HG02678 (cell line): ENCODE measurements at regions not wholly inside any gene's neighbourhood (a gene's known extent, or its start where the extent isn't known, plus 50 kb on each side); places are given as distances from the start of the nearest gene placed in this dataset.
"Not testable (repeated sequence)": the region's sequence is repeated elsewhere in the genome, so short reads cannot be mapped to it uniquely, and the experiment has no call there.

ENCODE experiments used
- ATAC-seq: cut with Tn5 transposase; IDR thresholded peaks from one replicate; pipeline ENCODE4 v1.9.1; 2021; ENCODE audit warnings: mild to moderate bottlenecking, moderate library complexity; ENCODE audit not compliant: unreplicated experiment

DNA sequence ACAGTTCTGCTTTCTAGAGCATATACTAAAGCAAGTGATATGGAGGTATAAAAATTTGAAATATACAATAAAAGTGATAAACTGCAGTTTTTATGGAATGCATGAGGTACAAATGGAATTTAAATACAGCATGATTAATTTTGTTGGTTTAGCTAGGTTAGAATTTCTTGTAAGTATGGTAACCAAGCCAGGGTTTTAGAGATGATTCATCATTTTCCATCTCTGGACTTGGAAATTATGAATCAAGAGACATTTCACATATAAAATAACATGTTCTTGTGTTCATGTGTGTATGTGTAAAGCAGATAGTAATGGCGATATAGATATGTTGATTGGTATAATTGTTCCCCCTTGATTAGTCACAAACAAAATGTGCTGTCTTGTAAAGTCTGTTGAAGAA is 1219.8 kb downstream of the CDH8 start:
- ATAC-seq, result no peak

DNA sequence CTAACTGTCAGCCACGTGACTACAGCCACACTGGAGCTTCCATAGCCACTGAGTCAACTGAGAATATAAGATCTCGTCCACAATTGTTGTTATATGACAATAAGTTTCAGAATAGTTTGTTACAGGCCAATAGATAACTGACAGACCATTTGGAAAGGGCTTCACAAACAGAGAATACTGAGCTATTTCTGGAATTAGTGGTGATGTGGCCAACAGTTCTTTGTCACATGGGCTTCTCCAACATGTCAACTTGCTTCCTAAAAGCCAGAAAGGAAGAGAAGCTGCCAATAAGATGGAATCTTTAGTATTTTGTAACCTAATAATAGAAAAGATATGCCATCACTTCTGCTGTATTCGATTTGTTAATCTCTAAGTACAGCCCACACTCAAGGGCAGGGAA is 1220.4 kb downstream of the CDH8 start:
- no peak for ATAC-seq

DNA sequence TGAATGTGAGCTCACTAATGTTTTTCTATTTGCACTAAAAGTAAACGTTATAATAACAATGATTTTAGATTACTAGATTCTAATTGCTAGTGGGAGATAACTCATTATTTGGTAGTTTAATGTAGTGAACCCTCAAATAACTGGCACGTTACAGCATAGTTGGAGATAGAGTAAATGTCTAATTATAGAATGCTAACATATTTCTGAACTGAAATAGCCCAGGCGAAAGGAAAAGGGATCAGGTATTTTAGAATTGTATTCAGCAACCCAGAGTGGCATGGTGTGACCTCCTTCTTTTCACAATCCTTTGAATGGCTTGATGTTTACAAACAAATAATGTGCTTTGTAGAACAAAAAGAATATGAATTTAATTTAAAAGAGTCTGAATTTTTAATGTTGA is 1221.2 kb downstream of the CDH8 start:
- ATAC-seq, result no peak

DNA sequence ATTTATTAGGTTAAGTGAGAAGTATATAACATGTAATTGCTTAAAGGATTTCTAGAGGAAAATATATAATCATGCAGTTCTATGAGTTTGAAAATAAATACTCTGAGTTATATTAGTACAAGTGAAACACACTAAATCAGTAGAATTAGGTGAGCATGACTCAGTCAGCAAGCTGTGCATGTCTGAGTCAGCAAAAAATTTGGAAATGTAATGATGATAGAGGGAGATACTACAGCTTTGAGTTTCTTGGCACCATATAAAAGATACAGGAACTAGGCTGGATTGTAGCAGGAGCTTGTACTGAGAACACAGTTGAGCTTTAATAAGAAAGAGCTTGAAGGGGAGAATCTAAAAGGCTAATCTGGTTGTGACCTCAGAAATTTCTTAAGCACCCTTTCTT is 1224.6 kb downstream of the CDH8 start:
- ATAC-seq, result no peak

DNA sequence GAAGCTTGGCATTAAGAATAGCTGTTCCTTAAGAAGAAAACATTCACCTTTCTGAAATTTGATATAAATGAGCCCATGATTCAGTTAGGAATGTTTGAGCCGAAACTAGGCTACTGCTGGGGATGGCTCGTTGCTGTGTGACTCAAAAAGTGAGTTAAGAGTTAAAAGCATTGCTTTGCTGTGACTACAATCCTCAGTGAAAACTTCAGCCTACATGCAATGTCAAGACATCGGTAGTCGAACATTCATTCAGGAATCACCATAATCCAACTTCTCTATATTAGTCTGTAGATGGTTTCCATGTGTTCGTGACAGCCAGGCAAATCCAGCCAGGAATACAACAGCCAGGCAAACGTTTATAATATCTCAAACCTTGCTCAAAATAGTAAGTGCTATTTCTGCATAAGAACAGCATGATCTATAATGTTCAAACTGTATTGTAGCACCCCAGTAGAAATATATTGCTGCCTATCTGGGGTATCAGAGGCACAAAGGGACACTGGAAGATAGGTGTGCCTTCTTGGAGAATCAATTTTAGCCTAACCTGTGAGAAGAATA is 1225.1 kb downstream of the CDH8 start:
- no peak for ATAC-seq

DNA sequence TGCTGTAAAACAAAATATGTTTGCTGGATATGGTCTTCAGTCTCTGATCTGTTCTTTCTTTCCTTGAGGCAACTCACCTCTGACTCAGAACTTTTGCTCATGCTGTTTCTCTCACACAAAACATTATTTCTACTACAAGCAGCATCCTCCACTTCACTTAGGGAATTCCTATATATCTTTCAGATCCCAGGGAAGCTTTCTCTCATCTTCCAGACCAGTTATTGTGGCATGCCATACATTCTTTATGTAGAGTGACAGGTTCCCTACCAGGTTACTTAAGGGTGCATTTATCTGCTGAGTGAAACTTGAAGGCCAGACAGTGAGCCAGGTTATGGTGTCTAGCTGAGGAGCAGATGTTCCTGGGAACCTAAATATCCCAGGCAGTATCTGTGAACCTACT is 1226.0 kb downstream of the CDH8 start:
- ATAC-seq, result no peak

DNA sequence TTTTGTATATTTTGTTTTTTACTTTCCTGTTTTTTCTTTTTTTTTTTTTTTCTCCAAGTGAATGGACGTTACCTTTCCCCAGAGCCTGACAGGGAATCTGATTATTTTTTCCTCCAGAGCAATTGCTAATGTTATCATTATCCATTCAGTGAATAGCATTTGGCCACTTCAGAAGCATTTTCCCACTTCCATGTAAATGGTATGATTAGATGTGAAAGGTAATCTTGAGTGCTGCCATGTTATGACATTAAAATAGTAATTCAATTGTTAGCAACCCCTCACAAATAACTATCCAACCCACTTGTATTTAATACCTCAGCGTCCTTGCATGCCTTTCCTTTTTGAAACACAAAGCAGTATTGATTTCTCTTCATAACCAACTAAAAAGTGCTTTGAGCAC is 1243.8 kb downstream of the CDH8 start:
- no peak for ATAC-seq

DNA sequence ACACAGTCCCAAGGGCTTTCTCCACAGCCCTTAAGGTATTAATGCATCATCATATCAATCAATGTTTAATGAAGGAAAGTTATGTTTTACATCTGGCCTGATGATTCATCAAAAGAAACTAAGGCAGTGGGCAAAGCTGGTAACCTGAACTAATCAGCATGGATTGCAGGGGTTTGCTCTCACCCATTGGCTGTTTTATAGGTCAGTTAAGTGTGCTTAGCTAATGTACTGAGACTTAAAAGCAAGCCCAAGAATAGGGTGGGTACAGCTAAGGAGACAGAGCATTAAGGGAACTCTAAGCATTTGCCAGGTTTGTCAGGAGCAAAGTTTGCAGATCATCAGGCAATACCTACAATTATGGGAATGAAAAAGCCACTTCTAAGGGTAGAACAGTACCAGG is 1247.6 kb downstream of the CDH8 start:
- no peak for ATAC-seq

DNA sequence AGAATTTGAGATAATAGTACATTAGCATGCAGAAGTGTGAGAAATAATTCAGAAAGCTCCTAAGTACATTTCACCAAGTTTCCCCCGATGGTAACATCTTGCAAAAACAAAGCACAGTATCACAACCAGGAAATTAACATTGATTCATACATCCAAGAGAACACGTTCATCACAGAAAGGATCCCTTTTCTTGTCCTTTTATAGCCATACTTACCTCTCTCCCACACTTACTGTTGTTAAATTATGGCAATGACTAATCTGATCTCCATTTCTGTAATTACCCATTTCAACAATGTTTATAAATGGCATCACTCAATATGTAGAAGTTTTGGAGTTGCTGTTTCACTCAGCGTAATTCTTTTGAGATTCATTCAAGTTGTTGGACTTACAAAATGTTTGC is 1260.0 kb downstream of the CDH8 start:
- no peak for ATAC-seq

DNA sequence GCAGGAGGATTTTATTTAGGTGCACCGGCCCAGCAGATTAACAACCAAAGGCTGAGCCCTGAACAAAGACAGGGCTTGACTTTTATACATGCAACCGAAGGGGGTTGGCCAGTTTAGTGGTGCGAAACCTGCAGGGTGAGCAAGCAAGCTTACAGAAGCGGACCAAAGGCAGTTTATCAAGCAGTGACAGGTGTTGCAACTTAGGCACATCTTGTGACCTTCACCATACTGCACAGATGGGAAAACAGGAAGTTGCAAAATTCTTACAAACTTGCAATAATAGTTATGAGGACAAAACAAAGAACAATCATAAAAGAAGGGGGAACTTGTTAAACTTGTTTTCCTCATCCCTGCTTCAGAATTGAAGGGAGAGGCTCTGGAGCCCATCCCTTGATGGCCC is 1265.1 kb downstream of the CDH8 start:
- ATAC-seq, result no peak

DNA sequence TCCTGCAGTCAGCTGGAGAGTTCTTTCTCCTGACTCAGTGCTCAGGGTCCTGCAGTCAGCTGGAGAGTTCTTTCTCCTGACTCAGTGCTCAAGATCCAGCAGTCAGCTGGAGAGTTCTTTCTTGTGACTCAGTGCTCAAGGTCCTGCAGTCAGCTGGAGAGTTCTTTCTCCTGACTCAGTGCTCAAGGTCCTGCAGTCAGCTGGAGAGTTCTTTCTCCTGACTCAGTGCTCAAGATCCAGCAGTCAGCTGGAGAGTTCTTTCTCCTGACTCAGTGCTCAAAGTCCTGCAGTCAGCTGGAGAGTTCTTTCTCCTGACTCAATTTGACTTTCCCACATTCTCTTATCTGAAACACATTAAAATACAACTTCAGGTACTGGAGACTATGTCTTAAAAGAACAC is 1265.9 kb downstream of the CDH8 start:
- ATAC-seq, result not testable (repeated sequence)

DNA sequence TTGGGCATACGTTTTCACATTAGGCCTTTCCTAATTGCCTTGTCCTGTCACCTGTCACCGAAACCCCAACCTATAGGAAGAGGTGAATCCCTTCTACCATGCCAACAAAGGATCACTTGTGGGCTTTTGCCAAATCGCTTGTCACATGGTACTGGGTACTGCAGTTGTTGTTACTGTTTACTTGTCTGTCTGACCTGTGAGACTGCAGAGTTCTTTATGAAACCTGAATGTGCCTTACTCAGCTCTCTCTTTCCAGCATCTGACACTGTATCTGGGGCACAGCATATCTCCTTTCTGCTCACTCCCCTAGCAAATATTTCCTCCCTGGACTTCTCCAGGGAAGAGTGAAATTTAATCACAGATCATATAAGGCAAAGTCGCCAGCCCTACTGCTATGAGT is 1272.4 kb downstream of the CDH8 start:
- no peak for ATAC-seq

DNA sequence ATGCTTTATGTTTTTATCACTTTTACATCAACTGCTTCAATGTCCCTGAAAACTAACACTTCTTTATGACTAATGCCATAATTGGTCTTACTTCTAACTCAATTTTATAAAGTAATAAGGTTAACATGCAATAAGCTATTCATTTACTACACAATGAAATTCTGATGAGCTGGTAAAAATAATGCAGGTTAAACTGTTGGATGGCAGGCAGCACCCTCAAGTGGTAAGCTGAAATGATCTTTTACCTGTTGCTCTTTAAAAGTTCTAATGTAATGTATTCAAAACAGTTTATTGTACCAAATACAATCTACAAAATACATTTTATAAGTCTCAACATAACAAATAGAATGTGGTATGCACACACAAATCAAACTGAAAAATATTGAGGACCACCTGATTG is 1280.3 kb downstream of the CDH8 start:
- no peak for ATAC-seq

DNA sequence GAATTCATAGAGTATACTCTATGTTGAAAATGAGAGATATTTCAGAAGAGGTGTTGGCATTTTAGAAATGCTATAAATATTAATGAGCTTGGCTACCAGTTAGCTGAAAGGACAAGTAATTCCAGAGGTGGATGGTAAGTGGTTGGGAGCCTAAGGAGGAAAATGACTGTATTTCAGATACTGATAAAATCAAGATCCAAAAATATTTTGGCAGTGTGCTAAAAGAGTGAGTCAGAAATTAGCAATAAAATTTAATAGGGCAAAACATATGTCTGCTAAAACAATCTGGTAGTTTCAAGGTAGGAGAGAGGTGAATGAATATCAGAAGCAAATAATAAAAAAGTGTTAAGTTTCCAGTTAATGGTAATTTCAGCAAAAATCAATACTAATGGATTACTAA is 1287.9 kb downstream of the CDH8 start:
- ATAC-seq, result no peak

DNA sequence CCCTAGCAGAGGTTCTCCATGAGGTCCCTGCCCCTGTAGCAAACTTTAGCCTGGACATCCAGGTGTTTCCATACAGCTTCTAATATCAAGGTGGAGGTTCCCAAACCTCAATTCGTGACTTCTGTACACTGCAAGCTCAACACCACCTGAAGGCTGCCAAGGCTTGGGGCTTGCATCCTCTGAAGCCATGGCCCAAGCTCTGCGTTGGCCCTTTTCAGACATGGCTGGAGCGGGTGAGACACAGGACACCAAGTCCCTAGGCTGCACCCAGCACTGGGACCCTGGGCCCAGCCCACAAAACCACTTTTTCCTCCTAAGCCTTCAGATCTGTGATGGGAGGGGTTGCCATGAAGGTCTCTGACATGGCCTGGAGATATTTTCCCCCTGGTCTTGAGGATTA is 1292.0 kb downstream of the CDH8 start:
- ATAC-seq, result no peak

DNA sequence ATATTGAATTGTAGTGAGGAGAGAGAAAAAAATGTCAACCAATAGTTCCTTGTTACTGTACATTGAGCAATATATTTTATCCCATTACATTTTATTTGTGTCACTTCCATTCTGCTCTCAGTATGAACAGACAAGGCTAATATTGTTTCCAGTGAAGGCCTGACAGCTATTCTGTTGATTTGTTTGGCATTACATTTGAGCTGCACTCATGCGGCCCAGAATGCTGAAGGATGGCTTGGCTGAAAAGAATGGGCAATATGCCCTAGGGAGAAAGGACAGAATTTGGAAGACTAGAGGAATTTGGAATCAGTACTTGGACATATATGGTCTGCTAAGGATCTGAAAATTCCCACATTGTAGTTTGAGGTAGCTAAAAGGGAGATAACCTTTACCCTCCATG is 1294.4 kb downstream of the CDH8 start:
- no peak for ATAC-seq

DNA sequence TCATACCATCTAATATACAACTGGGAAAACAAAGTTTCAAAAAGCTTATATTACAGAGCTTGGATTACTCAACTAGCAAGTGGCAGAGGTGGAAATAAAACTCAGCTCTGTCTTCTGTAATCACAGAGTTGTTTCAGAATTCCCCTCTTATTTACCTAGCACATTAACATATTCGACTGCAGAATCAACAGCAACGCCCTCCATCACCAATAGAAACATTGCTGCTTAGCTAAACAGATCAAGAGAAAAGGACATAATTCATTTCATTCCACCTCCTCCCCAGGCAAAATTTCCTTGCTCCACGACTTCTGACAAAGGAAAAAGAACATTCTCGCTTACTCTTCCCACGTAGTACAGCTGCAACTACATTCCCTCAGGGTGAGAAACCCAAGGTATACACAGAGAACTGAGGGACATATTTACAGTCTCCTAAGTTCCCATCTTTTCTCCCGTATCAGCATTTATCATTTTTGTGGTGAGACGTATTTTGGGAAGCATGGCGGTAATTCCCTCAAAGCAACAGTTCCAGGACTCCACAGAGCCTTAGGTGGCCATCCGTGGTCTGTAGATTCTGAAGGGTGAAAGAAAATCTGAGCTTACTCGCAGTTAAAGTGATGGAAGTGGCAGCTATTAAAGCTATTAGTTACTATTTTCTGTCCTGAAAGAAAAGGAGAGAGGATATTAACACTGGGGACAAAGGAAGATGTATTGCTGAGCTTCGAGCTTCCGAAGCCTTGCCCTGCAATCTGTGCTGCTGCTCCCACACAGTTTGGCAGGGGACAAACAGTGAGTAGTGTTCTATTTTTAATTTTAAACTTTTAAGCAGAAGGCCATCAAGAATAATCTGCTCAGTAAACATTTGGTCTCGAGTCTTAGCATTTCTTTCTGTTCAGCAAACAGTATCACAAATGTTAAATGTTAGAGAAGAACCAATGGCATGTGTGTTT is 1296.2 kb downstream of the CDH8 start:
- no peak for ATAC-seq

DNA sequence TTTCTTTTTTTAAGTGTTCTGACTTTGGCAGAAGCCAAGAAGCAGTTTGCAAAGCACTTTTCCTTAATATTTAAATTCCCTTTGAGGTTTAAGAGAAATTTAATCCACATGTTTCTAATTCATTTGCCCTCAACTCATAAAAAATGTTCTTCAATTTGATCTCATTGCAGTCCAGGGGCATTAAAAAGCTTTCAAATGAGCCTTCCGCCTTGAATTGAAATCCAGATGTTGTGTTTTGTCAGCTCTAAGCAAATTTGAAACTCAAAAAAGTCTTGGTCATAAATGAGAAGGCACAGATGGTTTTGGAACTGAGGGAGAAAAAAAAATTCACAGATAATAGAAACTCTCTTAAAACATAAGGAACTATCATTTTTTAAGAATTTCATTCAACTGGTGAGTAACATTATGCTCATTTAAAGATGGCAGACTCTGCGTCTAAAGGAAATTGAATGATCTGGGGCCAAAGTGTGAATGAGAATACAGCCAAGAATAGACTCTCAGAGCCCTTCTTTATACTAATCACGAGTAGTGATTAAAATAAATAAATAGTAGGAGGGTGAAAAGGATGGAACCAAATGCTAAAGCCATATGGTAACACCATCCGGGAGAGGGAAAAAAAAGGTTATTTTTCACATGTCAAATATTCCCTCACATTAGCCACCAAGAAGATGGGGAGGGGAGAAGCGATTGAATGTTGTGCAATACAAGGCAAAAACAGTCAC is 1304.7 kb downstream of the CDH8 start:
- ATAC-seq, result no peak

DNA sequence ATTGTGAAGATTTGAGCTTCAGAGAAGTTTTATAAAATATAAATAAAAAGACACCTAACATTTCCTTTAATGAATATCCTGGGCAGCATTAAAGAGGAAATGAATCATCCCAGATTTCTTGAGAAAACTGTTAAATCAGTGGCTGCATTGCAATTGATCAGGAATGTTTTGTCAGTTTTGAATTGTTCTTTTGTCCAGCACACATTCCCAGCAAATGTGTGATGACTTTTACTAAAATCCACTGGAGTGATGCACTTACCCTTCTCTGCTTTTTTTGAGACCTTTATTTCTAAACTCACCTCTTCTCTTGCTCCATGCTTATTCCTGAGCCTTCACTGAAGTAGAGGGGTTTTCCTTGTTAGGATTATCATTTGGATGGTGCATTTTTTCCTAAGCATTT is 1307.2 kb downstream of the CDH8 start:
- no peak for ATAC-seq

DNA sequence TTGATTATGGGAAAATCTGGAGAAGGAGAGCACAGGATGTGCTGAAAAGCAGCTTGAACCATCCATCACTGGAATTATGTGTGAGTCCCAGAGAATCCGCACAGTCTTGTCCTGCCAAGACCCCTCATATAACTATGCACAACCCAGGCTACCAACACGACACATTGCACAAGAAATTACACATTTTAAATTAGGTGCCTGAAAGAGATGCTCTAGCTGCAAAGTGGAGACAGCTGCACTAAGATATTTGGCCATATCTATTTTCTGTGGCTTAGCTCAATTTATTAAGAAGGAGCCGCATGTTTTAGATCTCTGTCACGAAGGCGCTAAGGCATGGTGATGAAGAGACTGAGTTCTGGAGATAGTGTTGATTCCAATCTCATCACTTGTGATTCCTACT is 1308.4 kb downstream of the CDH8 start:
- no peak for ATAC-seq

DNA sequence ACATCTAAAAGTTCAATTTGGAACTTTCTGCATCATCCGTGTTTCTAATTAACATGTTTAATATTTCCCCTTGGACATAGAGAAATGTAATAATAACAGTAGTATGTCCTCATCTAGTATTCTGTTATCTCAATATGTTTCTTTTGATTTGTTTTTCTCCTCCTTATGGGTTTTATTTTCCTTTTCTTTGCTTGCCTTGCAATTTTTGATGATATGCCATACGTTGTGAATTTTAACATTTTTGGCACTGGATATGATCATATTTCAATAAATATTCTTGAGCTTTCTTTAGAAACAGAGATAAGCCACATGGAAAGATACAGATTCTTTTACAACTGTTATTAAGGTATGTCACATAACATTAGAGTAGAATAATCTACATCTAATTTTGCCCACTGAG is 1316.2 kb downstream of the CDH8 start:
- ATAC-seq, result no peak

DNA sequence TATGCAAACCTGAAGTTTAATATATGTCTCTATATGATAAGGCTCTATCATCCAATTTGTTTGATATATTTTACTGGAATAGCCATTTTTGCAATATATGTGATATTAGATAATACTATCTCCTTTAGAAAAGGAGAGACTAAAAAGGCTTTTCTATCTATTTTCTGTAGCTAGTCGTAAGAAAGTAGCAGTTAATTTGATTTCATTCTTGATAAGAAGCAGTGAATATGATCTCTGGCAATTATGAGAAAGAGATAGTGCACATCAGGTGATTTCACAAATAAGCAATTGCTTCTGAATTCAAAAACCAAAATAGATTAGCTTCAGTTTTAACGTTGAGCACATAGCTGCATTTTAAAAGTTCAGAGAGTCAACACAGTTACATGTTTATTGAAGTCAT is 1318.4 kb downstream of the CDH8 start:
- ATAC-seq, result no peak
